Ishikawa (cell line): ENCODE measurements at regions not wholly inside any gene's neighbourhood (a gene's known extent, or its start where the extent isn't known, plus 50 kb on each side); places are given as distances from the start of the nearest gene placed in this dataset.

ENCODE experiments used
- CEBPB ChIP-seq: IDR thresholded peaks from 2 replicates; pipeline ENCODE4 v1.6.1; 2012
- CREB1 ChIP-seq: IDR thresholded peaks from 2 replicates; pipeline ENCODE4 v1.6.1; 2012; ENCODE audit warnings: low read depth
- EGR1 ChIP-seq: IDR thresholded peaks from 2 replicates; pipeline ENCODE4 v1.6.1; 2012
- EP300 ChIP-seq: IDR thresholded peaks from 2 replicates; pipeline ENCODE4 v1.6.1; 2012; ENCODE audit warnings: borderline replicate concordance
- FOXM1 ChIP-seq: IDR thresholded peaks from 2 replicates; pipeline ENCODE4 v1.6.1; 2012; ENCODE audit warnings: low read depth, borderline replicate concordance
- NFIC ChIP-seq: IDR thresholded peaks from 2 replicates; pipeline ENCODE4 v1.6.1; 2012
- RAD21 ChIP-seq: IDR thresholded peaks from 2 replicates; pipeline ENCODE4 v1.6.1; 2012; ENCODE audit warnings: low read depth
- REST ChIP-seq: IDR thresholded peaks from 2 replicates; pipeline ENCODE4 v1.6.1; 2012; ENCODE audit warnings: low read depth, mild to moderate bottlenecking
- TAF1 ChIP-seq: IDR thresholded peaks from 2 replicates; pipeline ENCODE4 v1.6.1; 2012; ENCODE audit warnings: low read depth, mild to moderate bottlenecking
- TCF12 ChIP-seq: IDR thresholded peaks from 2 replicates; pipeline ENCODE4 v1.6.1; 2012; ENCODE audit warnings: low read depth
- TEAD4 ChIP-seq: IDR thresholded peaks from 2 replicates; pipeline ENCODE4 v1.6.1; 2012
- USF1 ChIP-seq: IDR thresholded peaks from 2 replicates; pipeline ENCODE4 v1.6.1; 2012
- YY1 ChIP-seq: IDR thresholded peaks from 2 replicates; pipeline ENCODE4 v1.6.1; 2012; ENCODE audit warnings: low read depth
- ZBTB7A ChIP-seq: IDR thresholded peaks from 2 replicates; pipeline ENCODE4 v1.6.1; 2012; ENCODE audit warnings: low read depth
- TF ChIP-seq, protein P1 (sequence below): IDR thresholded peaks from 2 replicates; pipeline ENCODE4 v1.6.1; 2012

DNA sequence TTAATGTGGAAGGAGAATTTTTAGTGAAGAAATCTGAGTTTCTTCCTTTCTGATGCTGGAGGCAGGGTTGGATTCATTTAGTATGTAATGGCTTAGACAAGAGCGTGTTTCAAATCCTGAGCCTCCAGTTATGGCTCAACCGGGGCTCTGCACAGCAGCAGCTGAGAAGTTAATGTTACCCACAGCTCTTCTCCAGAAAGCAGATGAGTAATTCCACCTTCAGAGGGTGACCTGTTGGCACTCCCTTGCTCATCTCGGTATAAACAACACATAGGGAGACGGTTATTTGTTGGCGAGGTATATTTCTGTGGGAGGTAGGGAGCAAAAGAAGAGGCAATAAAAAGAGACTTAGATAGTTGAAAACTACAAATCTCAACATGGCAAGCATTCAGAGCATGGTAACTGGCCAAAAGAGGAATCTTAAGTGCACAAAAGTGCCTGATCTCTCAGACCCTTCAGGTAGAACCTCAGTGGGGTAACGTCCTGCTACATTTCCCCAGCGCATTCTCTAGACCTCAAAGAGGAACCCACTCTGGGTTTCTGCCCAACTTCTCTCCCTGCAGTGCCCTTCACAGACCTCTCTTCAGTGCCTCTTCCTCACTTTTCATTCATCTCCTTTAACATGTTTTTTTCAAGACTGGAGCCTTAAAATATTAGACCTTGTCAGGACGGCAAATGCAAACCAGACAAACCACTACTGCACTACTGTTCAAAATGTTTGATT is 417.5 kb upstream of the ADAMTSL1 start:
- TF ChIP-seq TEAD4 (no peak), YY1 (no peak), EGR1 (no peak), NFIC (no peak), USF1 (no peak), ZBTB7A (no peak), CREB1 (no peak), TCF12 (no peak), TAF1 (no peak), FOXM1 (no peak), CEBPB (no peak)
- TF ChIP-seq, protein P1, sequence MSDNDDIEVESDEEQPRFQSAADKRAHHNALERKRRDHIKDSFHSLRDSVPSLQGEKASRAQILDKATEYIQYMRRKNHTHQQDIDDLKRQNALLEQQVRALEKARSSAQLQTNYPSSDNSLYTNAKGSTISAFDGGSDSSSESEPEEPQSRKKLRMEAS, result no peak

GRCh38 chr9:18056993-18057369 is 417.0 kb upstream of the ADAMTSL1 start:
- TF ChIP-seq TCF12, result no peak
- TF ChIP-seq, protein P1, result no peak
- no peak for TF ChIP-seq RAD21
- TF ChIP-seq USF1, result no peak
- TF ChIP-seq EP300, result no peak
- no peak for TF ChIP-seq TEAD4

DNA sequence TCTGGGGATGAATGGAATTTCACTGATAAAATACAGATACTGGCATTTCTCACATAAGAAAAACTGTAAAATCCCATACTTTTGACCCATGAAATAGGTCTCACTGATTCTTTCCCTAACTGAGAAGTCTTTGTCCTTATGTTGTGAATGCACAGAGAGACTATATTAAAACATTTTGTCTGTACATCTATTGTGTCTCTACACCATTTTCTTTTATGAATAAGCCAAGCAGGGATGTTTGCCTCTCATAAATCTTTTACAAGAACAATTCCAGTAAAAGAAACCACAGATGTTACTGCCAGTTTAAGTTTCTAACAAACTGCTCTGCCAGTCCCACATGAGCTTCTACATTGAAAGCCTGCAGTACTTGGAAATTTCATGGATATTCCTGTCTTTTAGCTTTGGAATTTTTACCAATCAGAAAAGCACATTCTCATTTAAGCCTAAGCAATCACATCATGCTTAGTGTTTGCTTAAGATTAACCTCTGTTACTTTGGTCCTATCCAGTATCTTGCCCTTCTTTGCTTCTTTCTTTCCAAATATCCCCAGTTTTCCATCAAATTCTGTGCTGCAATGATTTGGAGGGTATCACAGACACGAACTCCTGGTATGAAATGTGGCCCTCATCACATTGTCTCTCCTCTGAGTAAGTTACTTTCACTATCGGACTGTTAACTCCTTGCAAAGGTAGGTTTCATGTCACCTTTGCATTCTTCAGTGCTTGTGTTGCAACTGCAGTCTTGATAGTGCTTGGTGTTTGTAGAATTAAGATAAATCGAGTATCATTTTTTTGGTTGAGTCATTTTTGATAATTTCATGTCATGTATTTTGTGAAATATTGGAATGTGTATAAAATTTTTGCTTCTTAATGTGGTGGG is 415.1 kb upstream of the ADAMTSL1 start:
- TF ChIP-seq EGR1 (no peak), TAF1 (no peak), REST (no peak), TEAD4 (no peak)

DNA sequence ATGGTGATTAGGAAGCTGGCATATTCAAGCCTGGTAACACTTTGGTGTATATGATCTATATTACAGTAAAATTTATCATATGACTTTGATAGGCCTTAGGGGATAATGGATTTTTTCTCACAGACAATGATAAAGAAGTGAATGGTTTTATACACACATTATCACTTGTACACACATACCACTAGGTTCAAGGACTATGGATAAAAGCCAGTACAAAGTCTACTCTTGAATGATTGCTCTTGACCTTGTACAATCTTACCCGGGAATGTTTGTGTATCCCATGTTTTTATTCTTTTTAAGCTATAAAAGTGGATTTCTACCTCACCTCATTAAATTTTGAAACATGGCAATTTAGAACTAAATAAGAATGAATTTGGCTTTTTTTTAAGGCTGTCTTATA is 414.5 kb upstream of the ADAMTSL1 start:
- TF ChIP-seq, protein P1, result no peak
- TF ChIP-seq CREB1 (no peak), REST (no peak), NFIC (no peak), TEAD4 (no peak), USF1 (no peak), RAD21 (no peak), ZBTB7A (no peak), CEBPB (no peak), YY1 (no peak), TAF1 (no peak), EGR1 (no peak), TCF12 (no peak), EP300 (no peak)

DNA sequence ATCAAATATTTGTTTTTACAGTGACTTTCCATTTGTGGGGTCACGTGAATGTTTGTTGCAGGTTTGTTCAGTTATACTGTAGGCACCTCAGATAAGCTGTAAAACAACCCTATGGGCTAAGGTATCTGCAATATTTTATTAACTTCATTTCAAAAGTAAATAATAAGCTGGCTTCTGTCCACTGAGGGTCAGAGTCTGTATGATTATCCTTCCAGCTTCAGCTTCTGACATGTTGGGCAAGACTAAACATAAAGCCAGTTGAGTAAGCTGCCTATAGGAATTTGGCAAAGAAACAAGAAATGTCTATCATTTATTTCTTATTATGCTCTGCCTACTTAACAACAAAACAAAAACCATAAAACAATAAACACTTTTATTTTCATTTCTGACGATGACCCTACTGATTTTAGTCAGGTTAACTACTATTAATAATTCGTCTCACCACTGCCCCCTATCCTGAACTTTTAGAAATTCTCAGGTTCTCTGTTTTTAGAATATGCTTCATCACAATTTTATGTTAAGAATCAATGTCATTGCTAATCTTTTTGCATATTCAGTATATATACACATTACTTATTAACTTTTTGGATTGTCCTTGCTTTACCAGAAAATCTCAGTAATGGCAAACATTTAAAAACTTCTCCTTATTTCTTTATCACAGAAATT is 413.6 kb upstream of the ADAMTSL1 start:
- TF ChIP-seq FOXM1 (no peak), ZBTB7A (no peak), NFIC (no peak), TEAD4 (no peak), EGR1 (no peak), TAF1 (no peak), CEBPB (no peak), USF1 (no peak), YY1 (no peak), RAD21 (no peak), EP300 (no peak), REST (no peak), TCF12 (no peak), CREB1 (no peak)
- TF ChIP-seq, protein P1, result no peak
